GM23248 (cell line): ENCODE measurements at regions not wholly inside any gene's neighbourhood (a gene's known extent, or its start where the extent isn't known, plus 50 kb on each side); places are given as distances from the start of the nearest gene placed in this dataset.

Experiments
- EZH2 ChIP-seq: fragments of 200-600 bp; sonication (generic); IDR thresholded peaks from 2 replicates; pipeline ENCODE4 v1.6.1; 2018; ENCODE audit warnings: antibody characterized with exemption, mild to moderate bottlenecking; ENCODE audit not compliant: insufficient read depth, poor library complexity, severe bottlenecking
- EZH2phosphoT487 ChIP-seq: fragments of 200-600 bp; sonication (generic); IDR thresholded peaks from 2 replicates; pipeline ENCODE4 v1.6.1; 2018; ENCODE audit warnings: antibody characterized with exemption, moderate library complexity, mild to moderate bottlenecking, low read depth; ENCODE audit not compliant: insufficient read depth

DNA sequence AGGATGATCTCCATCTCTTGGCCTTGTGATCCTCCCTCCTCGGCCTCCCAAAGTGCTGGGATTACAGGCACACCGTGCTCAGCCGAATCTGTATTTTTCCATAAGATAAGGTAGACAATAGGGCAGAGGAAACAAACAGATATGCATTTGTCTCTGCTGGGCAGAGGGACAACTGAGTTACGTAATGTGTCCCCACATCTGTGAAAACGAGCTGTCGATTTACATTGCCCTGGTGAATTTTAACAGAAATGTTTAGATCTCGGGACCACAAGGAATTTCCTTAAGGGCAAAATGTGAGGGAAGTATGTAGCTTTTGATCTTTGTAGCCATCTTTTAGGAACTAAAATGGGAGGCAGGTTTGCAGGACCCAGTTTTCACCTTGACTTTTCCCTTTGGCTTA lies 189.7 kb downstream of the TRIML1 start:
- TF ChIP-seq EZH2phosphoT487: no peak
- TF ChIP-seq EZH2: no peak
